ENCODE measurements at regions not wholly inside any gene's neighbourhood (a gene's known extent, or its start where the extent isn't known, plus 50 kb on each side); places are given as distances from the start of the nearest gene placed in this dataset.
"Not testable (repeated sequence)": the region's sequence is repeated elsewhere in the genome, so short reads cannot be mapped to it uniquely, and the experiment has no call there.

- no peak for DNase-seq (ENCODE audit: low read depth)
Measured at GRCh38 chr14:105952826-105953225, 426.4 kb downstream of the TMEM121 start.

GRCh38 chr14:105961625-105962024 lies 435.2 kb downstream of the TMEM121 start:
- not testable (repeated sequence) for DNase-seq (ENCODE audit: low read depth)

GRCh38 chr14:105962532-105962931 lies 436.1 kb downstream of the TMEM121 start:
- DNase-seq (ENCODE audit: low read depth): no peak

- no peak for DNase-seq (ENCODE audit: low read depth)
Measured at GRCh38 chr14:105968291-105968690, 441.9 kb downstream of the TMEM121 start.

GRCh38 chr14:105969026-105969425 lies 442.6 kb downstream of the TMEM121 start:
- not testable (repeated sequence) for DNase-seq (ENCODE audit: low read depth)

GRCh38 chr14:105970821-105971220 lies 444.4 kb downstream of the TMEM121 start:
- DNase-seq (ENCODE audit: low read depth): not testable (repeated sequence)

GRCh38 chr14:105971593-105972500 lies 445.5 kb downstream of the TMEM121 start:
- no peak for DNase-seq (ENCODE audit: low read depth)

- DNase-seq (ENCODE audit: low read depth): peak; percentile 55
Measured at GRCh38 chr14:105974902-105975301, 448.5 kb downstream of the TMEM121 start.

- DNase-seq (ENCODE audit: low read depth): no peak
Measured at GRCh38 chr14:105978618-105979295, 452.4 kb downstream of the TMEM121 start.

- DNase-seq (ENCODE audit: low read depth): no peak
Measured at GRCh38 chr14:105979446-105979845, 453.1 kb downstream of the TMEM121 start.

GRCh38 chr14:105980224-105980623 lies 453.8 kb downstream of the TMEM121 start:
- DNase-seq (ENCODE audit: low read depth): no peak

- DNase-seq (ENCODE audit: low read depth): peak; percentile 48
Measured at GRCh38 chr14:105981517-105982302, 455.3 kb downstream of the TMEM121 start.

GRCh38 chr14:105982664-105983063 lies 456.3 kb downstream of the TMEM121 start:
- DNase-seq (ENCODE audit: low read depth): no peak

GRCh38 chr14:105986894-105987284 lies 460.5 kb downstream of the TMEM121 start:
- DNase-seq (ENCODE audit: low read depth): no peak

- no peak for DNase-seq (ENCODE audit: low read depth)
Measured at GRCh38 chr14:105987563-105987962, 461.2 kb downstream of the TMEM121 start.

- DNase-seq (ENCODE audit: low read depth): no peak
Measured at GRCh38 chr14:105989566-105990302, 463.4 kb downstream of the TMEM121 start.

GRCh38 chr14:105991677-105992076 lies 465.3 kb downstream of the TMEM121 start:
- not testable (repeated sequence) for DNase-seq (ENCODE audit: low read depth)

GRCh38 chr14:105993814-105994213 lies 467.4 kb downstream of the TMEM121 start:
- DNase-seq (ENCODE audit: low read depth): no peak

GRCh38 chr14:105995011-105995710 lies 468.8 kb downstream of the TMEM121 start:
- not testable (repeated sequence) for DNase-seq (ENCODE audit: low read depth)

- DNase-seq (ENCODE audit: low read depth): not testable (repeated sequence)
Measured at GRCh38 chr14:105998597-105998996, 472.2 kb downstream of the TMEM121 start.
